ENCODE measurements at regions not wholly inside any gene's neighbourhood (a gene's known extent, or its start where the extent isn't known, plus 50 kb on each side); places are given as distances from the start of the nearest gene placed in this dataset.

DNA sequence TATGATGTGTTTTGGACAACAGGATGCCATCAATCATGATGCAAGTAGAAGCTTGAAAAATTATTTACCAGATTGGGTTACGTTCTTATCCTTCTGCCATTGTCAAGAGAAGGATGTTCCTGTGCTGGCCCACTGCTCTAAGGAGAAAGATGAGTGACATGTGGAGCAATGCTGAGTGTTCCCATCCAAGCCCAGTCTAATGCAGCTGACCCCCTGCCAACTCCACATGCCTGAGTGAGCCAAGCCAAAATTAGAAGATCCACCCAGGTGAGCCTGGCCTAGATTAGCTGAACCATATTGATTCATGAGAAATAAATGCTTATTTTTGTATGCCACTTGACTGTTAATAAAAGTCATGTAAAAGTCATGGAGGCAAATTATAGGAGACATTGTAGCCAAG lies 446.5 kb downstream of the CNTN3 start:
- TF ChIP-seq, protein P1, sequence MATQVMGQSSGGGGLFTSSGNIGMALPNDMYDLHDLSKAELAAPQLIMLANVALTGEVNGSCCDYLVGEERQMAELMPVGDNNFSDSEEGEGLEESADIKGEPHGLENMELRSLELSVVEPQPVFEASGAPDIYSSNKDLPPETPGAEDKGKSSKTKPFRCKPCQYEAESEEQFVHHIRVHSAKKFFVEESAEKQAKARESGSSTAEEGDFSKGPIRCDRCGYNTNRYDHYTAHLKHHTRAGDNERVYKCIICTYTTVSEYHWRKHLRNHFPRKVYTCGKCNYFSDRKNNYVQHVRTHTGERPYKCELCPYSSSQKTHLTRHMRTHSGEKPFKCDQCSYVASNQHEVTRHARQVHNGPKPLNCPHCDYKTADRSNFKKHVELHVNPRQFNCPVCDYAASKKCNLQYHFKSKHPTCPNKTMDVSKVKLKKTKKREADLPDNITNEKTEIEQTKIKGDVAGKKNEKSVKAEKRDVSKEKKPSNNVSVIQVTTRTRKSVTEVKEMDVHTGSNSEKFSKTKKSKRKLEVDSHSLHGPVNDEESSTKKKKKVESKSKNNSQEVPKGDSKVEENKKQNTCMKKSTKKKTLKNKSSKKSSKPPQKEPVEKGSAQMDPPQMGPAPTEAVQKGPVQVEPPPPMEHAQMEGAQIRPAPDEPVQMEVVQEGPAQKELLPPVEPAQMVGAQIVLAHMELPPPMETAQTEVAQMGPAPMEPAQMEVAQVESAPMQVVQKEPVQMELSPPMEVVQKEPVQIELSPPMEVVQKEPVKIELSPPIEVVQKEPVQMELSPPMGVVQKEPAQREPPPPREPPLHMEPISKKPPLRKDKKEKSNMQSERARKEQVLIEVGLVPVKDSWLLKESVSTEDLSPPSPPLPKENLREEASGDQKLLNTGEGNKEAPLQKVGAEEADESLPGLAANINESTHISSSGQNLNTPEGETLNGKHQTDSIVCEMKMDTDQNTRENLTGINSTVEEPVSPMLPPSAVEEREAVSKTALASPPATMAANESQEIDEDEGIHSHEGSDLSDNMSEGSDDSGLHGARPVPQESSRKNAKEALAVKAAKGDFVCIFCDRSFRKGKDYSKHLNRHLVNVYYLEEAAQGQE (IDR thresholded peaks at IDR 0.05; ENCODE audit: insufficient read depth in 1 of 2, low read depth in 2 of 2, low read length in 2 of 2): no peak
- TF ChIP-seq SIN3A (IDR thresholded peaks at IDR 0.05; ENCODE audit: borderline replicate concordance, insufficient read depth, low read length) (no peak), FOXP2 (optimal IDR thresholded peaks at IDR 0.05; ENCODE audit: borderline replicate concordance, extremely low read depth, extremely low read length, insufficient read depth) (no peak)

DNA sequence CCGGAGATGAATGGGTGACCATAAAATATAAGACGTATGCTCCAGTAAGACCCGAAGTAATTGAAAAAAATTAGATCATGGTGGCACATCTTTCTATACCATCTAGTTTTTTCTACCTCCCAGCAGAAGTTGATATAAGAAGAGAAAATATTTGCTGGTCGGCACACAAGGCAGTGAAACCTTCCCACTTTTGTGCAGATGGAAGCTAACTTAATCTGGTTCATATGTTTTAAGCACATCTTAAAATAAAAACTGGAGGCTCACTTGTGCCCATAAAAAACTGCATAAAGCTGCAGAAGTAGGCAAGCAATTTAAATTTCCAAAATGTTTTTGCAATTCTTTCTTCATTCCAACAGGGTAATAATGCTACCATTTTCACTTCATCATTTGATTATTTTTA lies 449.2 kb downstream of the CNTN3 start:
- TF ChIP-seq, protein P1 (IDR thresholded peaks at IDR 0.05; ENCODE audit: insufficient read depth in 1 of 2, low read depth in 2 of 2, low read length in 2 of 2): no peak

DNA sequence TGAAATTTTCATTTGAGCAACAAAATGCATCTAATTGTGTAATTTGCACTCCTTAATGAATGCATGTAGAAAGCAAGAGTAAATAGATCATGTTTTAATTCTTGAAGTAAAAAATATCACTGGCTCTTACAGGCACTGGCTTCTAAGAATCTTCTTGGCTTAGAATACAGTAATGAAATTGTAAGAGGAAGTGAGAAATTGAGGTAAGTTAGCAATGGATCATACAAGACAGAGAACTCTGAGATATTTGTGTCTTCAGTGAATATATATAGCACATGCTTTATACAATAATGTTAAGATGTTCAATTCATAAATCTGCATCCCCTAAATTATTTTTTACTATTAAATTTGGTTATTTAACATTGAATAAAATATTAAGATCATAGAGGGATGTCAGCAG lies 465.0 kb downstream of the CNTN3 start:
- TF ChIP-seq, protein P1 (IDR thresholded peaks at IDR 0.05; ENCODE audit: insufficient read depth in 1 of 2, low read depth in 2 of 2, low read length in 2 of 2): no peak
- TF ChIP-seq POLR2AphosphoS5 (IDR thresholded peaks at IDR 0.05; ENCODE audit: low read depth, low read length) (no peak), FOXP2 (optimal IDR thresholded peaks at IDR 0.05; ENCODE audit: borderline replicate concordance, extremely low read depth, extremely low read length, insufficient read depth) (no peak), TAF1 (IDR thresholded peaks at IDR 0.05; ENCODE audit: borderline replicate concordance, insufficient read depth, low read length) (no peak), SIN3A (IDR thresholded peaks at IDR 0.05; ENCODE audit: borderline replicate concordance, insufficient read depth, low read length) (no peak)

DNA sequence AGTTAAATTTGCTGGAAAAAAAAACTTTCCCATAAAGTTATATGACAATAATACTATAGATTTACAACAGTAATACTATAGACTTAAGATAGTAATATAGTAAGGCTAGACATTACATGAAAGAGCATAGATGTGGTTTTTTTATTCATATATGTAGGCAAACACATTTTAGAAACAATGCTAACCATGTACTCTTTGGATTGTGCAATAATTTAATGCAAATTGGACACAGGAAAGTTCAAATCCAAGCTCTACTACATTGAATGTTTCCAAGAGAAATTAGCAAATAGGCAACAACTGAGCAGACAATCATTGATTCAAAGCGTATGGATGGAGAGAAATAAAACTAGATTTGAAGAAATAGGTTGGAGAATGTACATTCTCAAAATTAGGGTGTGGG lies 469.2 kb downstream of the CNTN3 start:
- TF ChIP-seq SIN3A (IDR thresholded peaks at IDR 0.05; ENCODE audit: borderline replicate concordance, insufficient read depth, low read length) (no peak), TAF1 (IDR thresholded peaks at IDR 0.05; ENCODE audit: borderline replicate concordance, insufficient read depth, low read length) (no peak), FOXP2 (optimal IDR thresholded peaks at IDR 0.05; ENCODE audit: borderline replicate concordance, extremely low read depth, extremely low read length, insufficient read depth) (no peak), POLR2AphosphoS5 (IDR thresholded peaks at IDR 0.05; ENCODE audit: low read depth, low read length) (no peak)
- TF ChIP-seq, protein P1 (IDR thresholded peaks at IDR 0.05; ENCODE audit: insufficient read depth in 1 of 2, low read depth in 2 of 2, low read length in 2 of 2): no peak

GRCh38 chr3:74139648-74140047 lies 474.8 kb downstream of the CNTN3 start:
- TF ChIP-seq POLR2AphosphoS5 (IDR thresholded peaks at IDR 0.05; ENCODE audit: low read depth, low read length) (no peak), TAF1 (IDR thresholded peaks at IDR 0.05; ENCODE audit: borderline replicate concordance, insufficient read depth, low read length) (no peak), FOXP2 (optimal IDR thresholded peaks at IDR 0.05; ENCODE audit: borderline replicate concordance, extremely low read depth, extremely low read length, insufficient read depth) (no peak)
- TF ChIP-seq, protein P1 (IDR thresholded peaks at IDR 0.05; ENCODE audit: insufficient read depth in 1 of 2, low read depth in 2 of 2, low read length in 2 of 2): no peak

Measured in PFSK-1 (cell line).